ENCODE measurements at regions not wholly inside any gene's neighbourhood (a gene's known extent, or its start where the extent isn't known, plus 50 kb on each side); places are given as distances from the start of the nearest gene placed in this dataset.

- H3K27me3 Mint-ChIP-seq = peaks cover 6 to 11% of the 10 kb centered on the region in 2 donors
- H3K4me1 Mint-ChIP-seq (ENCODE audit: low read depth in 2 of 2) = peaks cover 0 to 4% of the 10 kb centered on the region in 2 donors
- H3K4me3 Mint-ChIP-seq = no peak overlapping the region
- no peak overlapping the region for H3K27ac Mint-ChIP-seq
- DNase-seq (ENCODE audit: low spot score) = no peak
- ATAC-seq = no peak
- no peaks in the 10 kb centered on the region for H3K36me3 Mint-ChIP-seq
- H3K9me3 Mint-ChIP-seq = no peaks in the 10 kb centered on the region
These were observed 106.3 kb upstream of the TRABD2B start for GRCh38 chr1:48103495-48103894.

- H3K4me1 Mint-ChIP-seq (ENCODE audit: low read depth in 2 of 2) = peaks cover 0 to 4% of the 10 kb centered on the region in 2 donors
- peaks cover 13 to 14% of the 10 kb centered on the region in 2 donors for H3K27me3 Mint-ChIP-seq
- no peaks in the 10 kb centered on the region for H3K36me3 Mint-ChIP-seq
- no peak for ATAC-seq
- H3K4me3 Mint-ChIP-seq = no peak overlapping the region
- no peak overlapping the region for H3K27ac Mint-ChIP-seq
- no peak for DNase-seq (ENCODE audit: low spot score)
- H3K9me3 Mint-ChIP-seq = no peaks in the 10 kb centered on the region
These were observed 105.6 kb upstream of the TRABD2B start for GRCh38 chr1:48102766-48103165.

GRCh38 chr1:48099072-48099773 lies 102.0 kb upstream of the TRABD2B start:
- ATAC-seq = no peak
- Mint-ChIP-seq H3K4me3 (no peak overlapping the region), H3K9me3 (no peaks in the 10 kb centered on the region), H3K36me3 (no peaks in the 10 kb centered on the region), H3K27ac (no peak overlapping the region), H3K4me1 (ENCODE audit: low read depth in 2 of 2) (peaks cover under 1% of the 10 kb centered on the region in 2 donors), H3K27me3 (peaks cover 28 to 31% of the 10 kb centered on the region in 2 donors)
- no peak for DNase-seq (ENCODE audit: low spot score)

- Mint-ChIP-seq H3K27ac (no peak overlapping the region), H3K4me1 (ENCODE audit: low read depth in 2 of 2) (peaks cover 12 to 13% of the 10 kb centered on the region in 2 donors), H3K4me3 (peak overlapping the region; percentile 37), H3K27me3 (peaks cover 56 to 68% of the 10 kb centered on the region in 2 donors), H3K36me3 (no peaks in the 10 kb centered on the region), H3K9me3 (no peaks in the 10 kb centered on the region)
- peak; percentile 72 to 83 for ATAC-seq
- no peak for DNase-seq (ENCODE audit: low spot score)
These were observed 96.7 kb upstream of the TRABD2B start for GRCh38 chr1:48093696-48094528.

- H3K36me3 Mint-ChIP-seq = no peaks in the 10 kb centered on the region
- DNase-seq (ENCODE audit: low spot score) (no peak), ATAC-seq (no peak)
- H3K27ac Mint-ChIP-seq = no peak overlapping the region
- H3K4me1 Mint-ChIP-seq (ENCODE audit: low read depth in 2 of 2) = peaks cover 12 to 13% of the 10 kb centered on the region in 2 donors
- H3K4me3 Mint-ChIP-seq = no peak overlapping the region
- H3K27me3 Mint-ChIP-seq = peaks cover 53 to 60% of the 10 kb centered on the region in 2 donors
- no peaks in the 10 kb centered on the region for H3K9me3 Mint-ChIP-seq
These were observed 96.0 kb upstream of the TRABD2B start for GRCh38 chr1:48093147-48093546.

GRCh38 chr1:48092401-48092800 lies 95.2 kb upstream of the TRABD2B start:
- DNase-seq (ENCODE audit: low spot score) (no peak), ATAC-seq (no peak)
- Mint-ChIP-seq H3K36me3 (no peaks in the 10 kb centered on the region), H3K4me3 (no peak overlapping the region), H3K27ac (no peak overlapping the region), H3K4me1 (ENCODE audit: low read depth in 2 of 2) (peaks cover 12 to 13% of the 10 kb centered on the region in 2 donors), H3K9me3 (no peaks in the 10 kb centered on the region), H3K27me3 (peaks cover 50 to 58% of the 10 kb centered on the region in 2 donors)

GRCh38 chr1:48089356-48089891 lies 92.2 kb upstream of the TRABD2B start:
- Mint-ChIP-seq H3K27ac (no peak overlapping the region), H3K4me1 (ENCODE audit: low read depth in 2 of 2) (peaks cover 12 to 13% of the 10 kb centered on the region in 2 donors), H3K4me3 (no peak overlapping the region), H3K27me3 (peaks cover 48 to 55% of the 10 kb centered on the region in 2 donors), H3K9me3 (no peaks in the 10 kb centered on the region), H3K36me3 (no peaks in the 10 kb centered on the region)
- DNase-seq (ENCODE audit: low spot score) (no peak), ATAC-seq (peak; percentile 33 to 34)

- H3K4me1 Mint-ChIP-seq (ENCODE audit: low read depth in 2 of 2) = no peaks in the 10 kb centered on the region
- H3K27me3 Mint-ChIP-seq = peaks cover 16 to 26% of the 10 kb centered on the region in 2 donors
- ATAC-seq = no peak
- H3K4me3 Mint-ChIP-seq = no peak overlapping the region
- H3K9me3 Mint-ChIP-seq = no peaks in the 10 kb centered on the region
- no peak for DNase-seq (ENCODE audit: low spot score)
- no peaks in the 10 kb centered on the region for H3K36me3 Mint-ChIP-seq
- no peak overlapping the region for H3K27ac Mint-ChIP-seq
These were observed 87.6 kb upstream of the TRABD2B start for GRCh38 chr1:48084826-48085225.

GRCh38 chr1:48082271-48082962 lies 85.2 kb upstream of the TRABD2B start:
- H3K27me3 Mint-ChIP-seq = peaks cover 19 to 28% of the 10 kb centered on the region in 2 donors
- no peaks in the 10 kb centered on the region for H3K9me3 Mint-ChIP-seq
- H3K4me1 Mint-ChIP-seq (ENCODE audit: low read depth in 2 of 2) = no peaks in the 10 kb centered on the region
- no peaks in the 10 kb centered on the region for H3K36me3 Mint-ChIP-seq
- ATAC-seq (no peak), DNase-seq (ENCODE audit: low spot score) (no peak)
- no peak overlapping the region for H3K4me3 Mint-ChIP-seq
- H3K27ac Mint-ChIP-seq = no peak overlapping the region

- Mint-ChIP-seq H3K27ac (no peak overlapping the region), H3K36me3 (no peaks in the 10 kb centered on the region), H3K4me1 (ENCODE audit: low read depth in 2 of 2) (no peaks in the 10 kb centered on the region), H3K27me3 (peaks cover 20 to 35% of the 10 kb centered on the region in 2 donors), H3K9me3 (no peaks in the 10 kb centered on the region), H3K4me3 (no peak overlapping the region)
- ATAC-seq (peak in 1 of 2 donors; percentile 12), DNase-seq (ENCODE audit: low spot score) (no peak)
These were observed 83.4 kb upstream of the TRABD2B start for GRCh38 chr1:48080331-48081255.

GRCh38 chr1:48079096-48079495 lies 81.9 kb upstream of the TRABD2B start:
- ATAC-seq = no peak

GRCh38 chr1:48077795-48078222 lies 80.6 kb upstream of the TRABD2B start:
- Mint-ChIP-seq H3K27ac (no peak overlapping the region), H3K36me3 (no peaks in the 10 kb centered on the region), H3K9me3 (no peaks in the 10 kb centered on the region), H3K4me1 (ENCODE audit: low read depth in 2 of 2) (no peaks in the 10 kb centered on the region), H3K27me3 (peaks cover 22 to 23% of the 10 kb centered on the region in 2 donors), H3K4me3 (no peak overlapping the region)
- ATAC-seq (no peak), DNase-seq (ENCODE audit: low spot score) (no peak)

More at GRCh38 chr1:48079096-48079495, 81.9 kb upstream of the TRABD2B start:
- no peaks in the 10 kb centered on the region for H3K4me1 Mint-ChIP-seq (ENCODE audit: low read depth in 2 of 2)
- no peak overlapping the region for H3K27ac Mint-ChIP-seq
- DNase-seq (ENCODE audit: low spot score) = no peak
- no peaks in the 10 kb centered on the region for H3K36me3 Mint-ChIP-seq
- H3K27me3 Mint-ChIP-seq = peaks cover 20 to 32% of the 10 kb centered on the region in 2 donors
- H3K4me3 Mint-ChIP-seq = no peak overlapping the region
- H3K9me3 Mint-ChIP-seq = no peaks in the 10 kb centered on the region

GRCh38 chr1:48076017-48076416 lies 78.8 kb upstream of the TRABD2B start:
- Mint-ChIP-seq H3K9me3 (no peaks in the 10 kb centered on the region), H3K27me3 (peaks cover 27 to 30% of the 10 kb centered on the region in 2 donors), H3K4me3 (no peak overlapping the region), H3K4me1 (ENCODE audit: low read depth in 2 of 2) (no peaks in the 10 kb centered on the region), H3K27ac (no peak overlapping the region), H3K36me3 (no peaks in the 10 kb centered on the region)
- DNase-seq (ENCODE audit: low spot score) (no peak), ATAC-seq (no peak)

Measured in natural killer cell treated with Interleukin-12 subunit alpha and Interleukin-12 subunit beta and Interleukin-15 and Interleukin-18, amount 100 ng/mL, for 72 hours (primary cell).